ENCODE measurements at regions not wholly inside any gene's neighbourhood (a gene's known extent, or its start where the extent isn't known, plus 50 kb on each side); places are given as distances from the start of the nearest gene placed in this dataset.

DNA sequence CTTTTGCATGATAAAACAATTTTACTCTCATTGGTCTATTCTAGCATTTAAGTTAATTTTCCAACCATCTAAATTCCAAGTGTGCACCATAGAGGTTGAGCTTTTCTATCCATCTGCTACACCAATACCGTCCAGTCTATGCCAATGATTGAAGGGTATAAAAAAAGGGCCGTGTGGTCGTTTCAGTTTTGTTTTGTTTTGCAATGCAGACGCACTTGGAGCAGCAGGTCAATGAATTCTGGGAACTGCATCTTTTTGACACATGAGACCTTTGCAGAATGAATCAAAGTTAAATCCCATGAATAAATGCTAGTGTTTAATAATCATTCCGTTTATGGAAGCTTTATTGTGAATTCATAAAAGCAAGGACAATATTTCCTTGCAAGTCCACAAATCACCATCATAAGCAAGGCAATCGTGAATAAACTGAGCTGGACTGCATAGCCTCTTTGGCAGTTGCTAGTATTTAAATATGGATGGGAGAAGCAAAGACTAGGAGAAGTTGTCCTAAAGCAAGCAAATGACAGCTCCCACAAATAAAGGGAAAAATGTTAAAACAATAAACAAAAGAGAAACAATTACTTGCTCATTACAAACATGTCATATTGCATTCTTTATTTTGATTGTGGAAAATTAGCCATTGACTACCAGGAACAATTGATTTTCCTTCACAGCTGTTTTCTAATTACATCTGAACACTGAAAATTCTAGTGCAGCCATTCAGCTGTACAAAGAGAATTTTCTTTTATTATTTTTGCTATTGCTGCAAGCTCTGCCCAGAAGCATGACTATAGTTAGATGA lies 649.7 kb upstream of the GJE1 start:
- TF ChIP-seq POLR2A (IDR thresholded peaks at IDR 0.05) = no peak
- TF ChIP-seq, protein P1, sequence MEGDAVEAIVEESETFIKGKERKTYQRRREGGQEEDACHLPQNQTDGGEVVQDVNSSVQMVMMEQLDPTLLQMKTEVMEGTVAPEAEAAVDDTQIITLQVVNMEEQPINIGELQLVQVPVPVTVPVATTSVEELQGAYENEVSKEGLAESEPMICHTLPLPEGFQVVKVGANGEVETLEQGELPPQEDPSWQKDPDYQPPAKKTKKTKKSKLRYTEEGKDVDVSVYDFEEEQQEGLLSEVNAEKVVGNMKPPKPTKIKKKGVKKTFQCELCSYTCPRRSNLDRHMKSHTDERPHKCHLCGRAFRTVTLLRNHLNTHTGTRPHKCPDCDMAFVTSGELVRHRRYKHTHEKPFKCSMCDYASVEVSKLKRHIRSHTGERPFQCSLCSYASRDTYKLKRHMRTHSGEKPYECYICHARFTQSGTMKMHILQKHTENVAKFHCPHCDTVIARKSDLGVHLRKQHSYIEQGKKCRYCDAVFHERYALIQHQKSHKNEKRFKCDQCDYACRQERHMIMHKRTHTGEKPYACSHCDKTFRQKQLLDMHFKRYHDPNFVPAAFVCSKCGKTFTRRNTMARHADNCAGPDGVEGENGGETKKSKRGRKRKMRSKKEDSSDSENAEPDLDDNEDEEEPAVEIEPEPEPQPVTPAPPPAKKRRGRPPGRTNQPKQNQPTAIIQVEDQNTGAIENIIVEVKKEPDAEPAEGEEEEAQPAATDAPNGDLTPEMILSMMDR (IDR thresholded peaks at IDR 0.05 in 4 of 5, conservative IDR thresholded peaks at IDR 0.05 in 1 of 5) = no peak
